Breast epithelium (tissue), 3 donors: ENCODE measurements at regions not wholly inside any gene's neighbourhood (a gene's known extent, or its start where the extent isn't known, plus 50 kb on each side); places are given as distances from the start of the nearest gene placed in this dataset.

ENCODE experiments used
- POLR2A ChIP-seq: fragments of 450-650 bp; IDR thresholded peaks from one replicate; pipeline ENCODE4 v1.6.1; 2016; ENCODE audit warnings: antibody characterized with exemption, mild to moderate bottlenecking, moderate library complexity
- POLR2AphosphoS5 ChIP-seq, 3 donors: sonication (generic); formaldehyde crosslinking; IDR thresholded peaks; one replicate each; pipeline ENCODE4 v1.6.1; 2017; ENCODE audit warnings: antibody characterized with exemption in 3 of 3
- TF ChIP-seq, protein P1 (sequence below), 3 donors: fragments of 450-650 bp; IDR thresholded peaks; one replicate each; pipeline ENCODE4 v1.5.1; 2016 to 2017; ENCODE audit warnings: antibody characterized with exemption in 3 of 3, mild to moderate bottlenecking in 3 of 3, moderate library complexity in 3 of 3

GRCh38 chr4:74878323-74878722 lies 54.6 kb upstream of the PARM1 start:
- TF ChIP-seq, protein P1, sequence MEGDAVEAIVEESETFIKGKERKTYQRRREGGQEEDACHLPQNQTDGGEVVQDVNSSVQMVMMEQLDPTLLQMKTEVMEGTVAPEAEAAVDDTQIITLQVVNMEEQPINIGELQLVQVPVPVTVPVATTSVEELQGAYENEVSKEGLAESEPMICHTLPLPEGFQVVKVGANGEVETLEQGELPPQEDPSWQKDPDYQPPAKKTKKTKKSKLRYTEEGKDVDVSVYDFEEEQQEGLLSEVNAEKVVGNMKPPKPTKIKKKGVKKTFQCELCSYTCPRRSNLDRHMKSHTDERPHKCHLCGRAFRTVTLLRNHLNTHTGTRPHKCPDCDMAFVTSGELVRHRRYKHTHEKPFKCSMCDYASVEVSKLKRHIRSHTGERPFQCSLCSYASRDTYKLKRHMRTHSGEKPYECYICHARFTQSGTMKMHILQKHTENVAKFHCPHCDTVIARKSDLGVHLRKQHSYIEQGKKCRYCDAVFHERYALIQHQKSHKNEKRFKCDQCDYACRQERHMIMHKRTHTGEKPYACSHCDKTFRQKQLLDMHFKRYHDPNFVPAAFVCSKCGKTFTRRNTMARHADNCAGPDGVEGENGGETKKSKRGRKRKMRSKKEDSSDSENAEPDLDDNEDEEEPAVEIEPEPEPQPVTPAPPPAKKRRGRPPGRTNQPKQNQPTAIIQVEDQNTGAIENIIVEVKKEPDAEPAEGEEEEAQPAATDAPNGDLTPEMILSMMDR (IDR thresholded peaks at IDR 0.05) = no peak
- TF ChIP-seq POLR2A (no peak), POLR2AphosphoS5 (IDR thresholded peaks at IDR 0.05) (no peak)
